ENCODE measurements at regions not wholly inside any gene's neighbourhood (a gene's known extent, or its start where the extent isn't known, plus 50 kb on each side); places are given as distances from the start of the nearest gene placed in this dataset.

DNA sequence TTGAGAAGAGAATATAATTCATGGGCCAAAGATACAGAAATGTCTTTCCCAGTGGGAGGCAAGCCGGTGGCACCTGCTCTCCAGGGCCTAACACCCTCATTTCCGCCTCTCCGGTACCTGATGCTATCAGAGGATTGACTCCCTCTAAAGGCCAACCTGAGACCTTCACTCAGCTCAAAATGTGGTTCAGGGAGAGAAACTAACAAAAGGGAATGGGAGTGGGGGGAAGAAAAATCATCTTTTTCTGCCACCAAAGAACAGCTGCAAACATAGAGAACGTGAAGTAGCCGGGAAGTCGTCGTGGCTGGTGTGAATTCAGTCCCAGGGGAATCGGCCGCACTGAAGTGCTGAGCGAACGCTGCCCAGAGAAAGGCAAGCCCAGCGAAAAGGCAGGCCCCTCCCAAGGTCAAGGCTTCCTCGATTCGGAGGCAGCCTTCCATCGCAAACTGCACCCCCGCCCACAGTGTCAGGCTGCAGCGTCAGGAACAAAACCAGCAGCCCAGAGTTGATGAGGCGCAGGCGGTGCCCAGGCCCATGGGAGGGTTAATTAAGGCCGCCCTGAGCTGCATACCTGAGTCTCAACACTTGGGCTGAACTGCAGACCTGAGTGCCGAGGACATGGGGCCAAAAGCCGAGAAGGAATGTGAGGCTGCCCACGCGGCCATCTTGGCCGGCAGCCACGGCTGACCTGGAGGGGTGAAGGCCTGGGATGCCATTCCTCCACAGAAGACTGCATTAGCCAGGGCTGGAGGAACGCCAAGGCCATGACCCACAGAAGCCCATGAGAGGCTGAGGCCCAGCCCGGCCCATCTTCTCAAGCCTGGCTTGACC is 160.2 kb downstream of the PSMG1 start:
- TF ChIP-seq, protein P1, sequence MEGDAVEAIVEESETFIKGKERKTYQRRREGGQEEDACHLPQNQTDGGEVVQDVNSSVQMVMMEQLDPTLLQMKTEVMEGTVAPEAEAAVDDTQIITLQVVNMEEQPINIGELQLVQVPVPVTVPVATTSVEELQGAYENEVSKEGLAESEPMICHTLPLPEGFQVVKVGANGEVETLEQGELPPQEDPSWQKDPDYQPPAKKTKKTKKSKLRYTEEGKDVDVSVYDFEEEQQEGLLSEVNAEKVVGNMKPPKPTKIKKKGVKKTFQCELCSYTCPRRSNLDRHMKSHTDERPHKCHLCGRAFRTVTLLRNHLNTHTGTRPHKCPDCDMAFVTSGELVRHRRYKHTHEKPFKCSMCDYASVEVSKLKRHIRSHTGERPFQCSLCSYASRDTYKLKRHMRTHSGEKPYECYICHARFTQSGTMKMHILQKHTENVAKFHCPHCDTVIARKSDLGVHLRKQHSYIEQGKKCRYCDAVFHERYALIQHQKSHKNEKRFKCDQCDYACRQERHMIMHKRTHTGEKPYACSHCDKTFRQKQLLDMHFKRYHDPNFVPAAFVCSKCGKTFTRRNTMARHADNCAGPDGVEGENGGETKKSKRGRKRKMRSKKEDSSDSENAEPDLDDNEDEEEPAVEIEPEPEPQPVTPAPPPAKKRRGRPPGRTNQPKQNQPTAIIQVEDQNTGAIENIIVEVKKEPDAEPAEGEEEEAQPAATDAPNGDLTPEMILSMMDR (IDR thresholded peaks at IDR 0.05; ENCODE audit: extremely low read depth, missing control alignments), result no peak
- no peak for DNase-seq (ENCODE audit: low spot score)

DNA sequence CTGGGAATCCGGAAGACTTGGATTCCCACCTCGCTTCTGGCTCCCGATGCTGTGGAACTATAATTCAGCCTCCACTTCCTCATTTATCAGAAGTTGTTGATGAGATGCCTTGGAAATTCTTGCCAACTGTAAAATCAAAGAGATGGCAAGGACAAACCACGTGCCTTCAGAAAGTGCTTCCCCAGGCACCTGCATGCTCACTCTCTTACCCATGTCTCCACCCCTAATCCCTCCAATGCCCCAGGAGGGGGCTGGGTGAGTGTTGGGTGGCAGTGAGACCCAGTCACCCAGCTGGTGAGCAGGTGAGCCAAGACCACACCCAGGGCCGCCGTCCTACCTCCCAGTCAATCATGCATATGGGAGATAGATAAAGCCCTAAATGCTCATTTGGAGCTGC is 160.8 kb downstream of the PSMG1 start:
- TF ChIP-seq, protein P1 (IDR thresholded peaks at IDR 0.05; ENCODE audit: extremely low read depth, missing control alignments), result no peak
- no peak for DNase-seq (ENCODE audit: low spot score)

DNA sequence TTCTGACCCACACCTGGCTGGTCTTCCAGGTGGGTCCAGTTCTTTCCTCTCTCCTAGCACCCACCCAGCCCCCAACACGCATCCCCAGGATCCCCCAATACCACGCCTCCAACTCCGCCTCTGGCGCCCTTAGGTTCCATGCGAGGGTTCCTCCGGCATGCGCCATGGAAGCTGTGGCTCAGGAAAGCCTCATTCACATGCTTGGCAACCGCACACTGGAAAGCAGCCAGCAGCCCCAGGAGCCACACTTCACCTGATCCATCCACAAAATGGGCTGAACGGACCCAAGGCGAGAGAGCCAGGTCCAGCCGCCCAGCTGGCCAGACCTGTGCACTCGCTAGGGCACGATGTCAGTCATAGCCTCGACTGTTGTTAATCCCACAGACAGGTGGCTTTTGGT is 161.2 kb downstream of the PSMG1 start:
- TF ChIP-seq, protein P1 (IDR thresholded peaks at IDR 0.05; ENCODE audit: extremely low read depth, missing control alignments), result no peak
- DNase-seq (ENCODE audit: low spot score), result no peak

DNA sequence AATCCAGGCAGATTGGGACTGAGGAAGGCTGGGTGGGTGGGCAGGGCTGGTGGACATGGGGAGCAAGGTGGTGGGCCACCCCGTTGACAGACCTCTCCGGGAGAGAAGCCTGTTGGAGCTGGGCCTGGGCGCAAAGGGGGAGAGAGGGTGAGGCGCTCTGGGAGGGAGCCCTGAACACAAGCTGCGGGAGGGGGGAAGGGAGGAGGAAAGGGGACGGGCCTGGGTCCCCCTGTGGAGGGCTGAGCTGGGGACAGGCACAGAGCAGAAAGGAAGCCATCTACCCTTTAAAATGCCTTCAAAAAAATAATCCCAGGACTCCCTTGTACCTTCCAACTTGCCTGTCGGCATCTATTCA is 161.8 kb downstream of the PSMG1 start:
- DNase-seq (ENCODE audit: low spot score), result no peak
- TF ChIP-seq, protein P1 (IDR thresholded peaks at IDR 0.05; ENCODE audit: extremely low read depth, missing control alignments), result no peak

DNA sequence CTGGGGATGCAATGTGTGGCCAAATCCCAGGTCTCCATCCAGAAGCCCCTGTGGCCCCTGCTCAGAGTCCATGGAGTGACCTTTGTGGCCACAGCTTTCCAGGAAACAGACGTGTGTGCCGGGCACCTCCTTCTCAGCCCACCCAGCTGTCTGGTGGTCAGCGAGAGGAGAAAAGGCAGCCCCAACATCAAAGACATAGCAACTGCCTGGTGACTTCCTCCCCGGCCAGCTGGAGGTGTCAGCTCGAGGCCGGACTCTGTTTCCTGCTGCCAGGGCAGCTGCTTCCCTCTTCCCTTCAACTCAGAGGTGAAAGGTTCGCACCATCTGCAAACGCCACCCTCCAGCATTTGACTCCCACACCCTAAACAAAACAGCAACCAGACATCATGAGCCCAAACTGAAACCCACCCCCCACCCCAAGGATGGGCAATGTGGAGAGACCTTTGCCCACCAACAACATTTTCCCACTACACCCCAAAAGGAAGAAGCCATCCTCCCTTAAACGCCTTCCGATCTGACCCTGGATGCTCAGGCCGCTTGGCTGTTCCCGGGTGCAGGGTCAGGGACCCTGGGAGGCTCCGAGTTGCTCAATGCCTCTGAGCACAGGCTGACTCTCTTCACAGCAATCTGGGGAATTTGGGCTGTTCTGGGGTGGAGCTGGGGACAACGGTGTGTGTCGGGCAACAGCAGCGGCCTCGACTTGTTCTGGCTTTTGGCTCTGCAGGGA is 162.3 kb downstream of the PSMG1 start:
- TF ChIP-seq, protein P1 (IDR thresholded peaks at IDR 0.05; ENCODE audit: extremely low read depth, missing control alignments), result no peak
- DNase-seq (ENCODE audit: low spot score), result no peak

DNA sequence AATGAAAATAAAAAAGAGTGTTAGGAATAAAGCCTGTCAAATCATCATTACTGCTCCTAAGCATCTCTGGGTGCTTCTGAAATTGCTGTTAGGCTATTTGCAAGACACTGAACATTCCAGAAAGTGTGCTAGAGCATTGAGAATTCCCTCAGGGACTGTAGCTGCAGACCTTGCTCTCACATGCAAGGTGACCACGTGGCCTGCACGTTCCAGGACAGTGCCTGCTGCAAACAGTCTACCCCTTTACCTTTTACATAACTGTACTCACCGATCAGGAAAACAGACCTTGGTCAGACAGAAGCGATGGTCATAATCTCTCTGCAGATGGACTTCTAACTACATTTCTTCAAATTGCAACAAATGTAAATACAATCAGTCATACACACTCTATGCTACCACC is 164.5 kb downstream of the PSMG1 start:
- TF ChIP-seq, protein P1 (IDR thresholded peaks at IDR 0.05; ENCODE audit: extremely low read depth, missing control alignments), result no peak
- no peak for DNase-seq (ENCODE audit: low spot score)

DNA sequence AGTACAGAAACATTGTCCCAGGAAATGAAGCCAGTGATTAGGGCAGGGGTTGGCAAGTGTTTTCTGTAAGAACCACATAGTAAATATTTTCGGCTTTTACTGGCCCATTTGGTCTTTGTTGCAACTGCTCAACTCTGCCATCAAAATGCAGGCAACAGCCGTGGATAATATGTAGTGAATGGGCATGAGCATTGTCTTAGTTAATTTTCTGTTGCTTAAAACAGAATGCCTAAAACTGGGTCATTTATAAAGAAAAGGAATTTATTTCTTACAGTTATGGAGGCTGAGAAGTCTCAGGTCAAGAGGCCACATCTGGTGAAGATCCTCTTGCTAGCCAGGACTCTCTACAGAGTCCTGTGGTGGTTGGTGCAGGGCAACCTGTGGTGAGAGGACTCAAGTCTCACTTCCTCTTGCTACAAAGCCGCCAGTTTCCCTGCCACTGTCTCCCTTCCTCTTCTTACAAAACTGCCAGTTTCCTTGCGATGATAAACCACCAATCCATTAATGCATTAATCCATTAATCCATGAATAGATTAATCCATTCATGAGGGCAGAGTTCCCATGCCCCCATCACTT is 166.4 kb downstream of the PSMG1 start:
- DNase-seq (ENCODE audit: low spot score), result peak; percentile 67
- TF ChIP-seq, protein P1 (IDR thresholded peaks at IDR 0.05; ENCODE audit: extremely low read depth, missing control alignments), result no peak
